Vagina (tissue), 2 donors: ENCODE measurements at regions not wholly inside any gene's neighbourhood (a gene's known extent, or its start where the extent isn't known, plus 50 kb on each side); places are given as distances from the start of the nearest gene placed in this dataset.

Experiments used
- DNase-seq, 2 donors: peaks; one replicate each; pipeline ENCODE4 v3.0.0-alpha.2; 2017; ENCODE audit errors: extremely low spot score in 2 of 2
- H3K27ac ChIP-seq: fragments of 200-600 bp; sonication (generic); one replicate; pipeline ENCODE4 v1.5.1; 2019
- H3K27me3 ChIP-seq: fragments of 200-600 bp; sonication (generic); one replicate; pipeline ENCODE4 v1.5.1; 2019
- H3K36me3 ChIP-seq, 2 donors: fragments of 200-600 bp; sonication (generic); one replicate each; pipeline ENCODE4 v1.5.1; 2017 to 2019
- H3K4me1 ChIP-seq: fragments of 200-600 bp; sonication (generic); one replicate; pipeline ENCODE4 v1.5.1; 2019
- H3K4me3 ChIP-seq, 2 donors: fragments of 200-600 bp; sonication (generic); 1 replicate in 1 of 2; 2 replicates in 1 of 2; pipeline ENCODE4 v1.5.1; 2016 to 2019
- H3K9me3 ChIP-seq: fragments of 200-600 bp; sonication (generic); one replicate; pipeline ENCODE4 v1.5.1; 2019
- POLR2A ChIP-seq, 2 donors: fragments of 450-650 bp; IDR thresholded peaks; one replicate each; pipeline ENCODE4 v1.6.1; 2017; ENCODE audit warnings: antibody characterized with exemption in 2 of 2, mild to moderate bottlenecking in 2 of 2, moderate library complexity in 2 of 2
- POLR2AphosphoS5 ChIP-seq, 2 donors: sonication (generic); formaldehyde crosslinking; IDR thresholded peaks; one replicate each; pipeline ENCODE4 v1.9.0; 2017; ENCODE audit warnings: antibody characterized with exemption in 2 of 2, mild to moderate bottlenecking in 2 of 2, low read depth in 1 of 2; ENCODE audit not compliant: insufficient read depth in 1 of 2
- intact Hi-C: fragments of 100-400 bp; cut with DNase I; formaldehyde crosslinking; loops from one replicate; pipeline ENCODE4 v1.15.1; 2023
- TF ChIP-seq, protein P1 (sequence below), 3 experiments: fragments of 450-650 bp in 2 of 3; fragments of 200-600 bp in 1 of 3; sonication (generic) in 1 of 3; IDR thresholded peaks; one replicate each; pipeline ENCODE4 v1.5.1; 2017 to 2019; ENCODE audit warnings: antibody characterized with exemption in 3 of 3, mild to moderate bottlenecking in 2 of 3, moderate library complexity in 2 of 3

GRCh38 chr11:30150425-30150824 lies 80.4 kb upstream of the FSHB start:
- intact Hi-C loops, result no loop called here
- Histone ChIP-seq H3K27ac (no peak overlapping the region), H3K27me3 (no peaks in the 10 kb centered on the region), H3K4me1 (no peaks in the 10 kb centered on the region), H3K36me3 (no peaks in the 10 kb centered on the region), H3K4me3 (no peak overlapping the region), H3K9me3 (no peaks in the 10 kb centered on the region)
- no peak for DNase-seq
- TF ChIP-seq POLR2A (IDR thresholded peaks at IDR 0.05), result no peak
- TF ChIP-seq POLR2AphosphoS5 (IDR thresholded peaks at IDR 0.05; ENCODE audit: insufficient read depth in 1 of 2, low read depth in 1 of 2), result no peak
- TF ChIP-seq, protein P1, sequence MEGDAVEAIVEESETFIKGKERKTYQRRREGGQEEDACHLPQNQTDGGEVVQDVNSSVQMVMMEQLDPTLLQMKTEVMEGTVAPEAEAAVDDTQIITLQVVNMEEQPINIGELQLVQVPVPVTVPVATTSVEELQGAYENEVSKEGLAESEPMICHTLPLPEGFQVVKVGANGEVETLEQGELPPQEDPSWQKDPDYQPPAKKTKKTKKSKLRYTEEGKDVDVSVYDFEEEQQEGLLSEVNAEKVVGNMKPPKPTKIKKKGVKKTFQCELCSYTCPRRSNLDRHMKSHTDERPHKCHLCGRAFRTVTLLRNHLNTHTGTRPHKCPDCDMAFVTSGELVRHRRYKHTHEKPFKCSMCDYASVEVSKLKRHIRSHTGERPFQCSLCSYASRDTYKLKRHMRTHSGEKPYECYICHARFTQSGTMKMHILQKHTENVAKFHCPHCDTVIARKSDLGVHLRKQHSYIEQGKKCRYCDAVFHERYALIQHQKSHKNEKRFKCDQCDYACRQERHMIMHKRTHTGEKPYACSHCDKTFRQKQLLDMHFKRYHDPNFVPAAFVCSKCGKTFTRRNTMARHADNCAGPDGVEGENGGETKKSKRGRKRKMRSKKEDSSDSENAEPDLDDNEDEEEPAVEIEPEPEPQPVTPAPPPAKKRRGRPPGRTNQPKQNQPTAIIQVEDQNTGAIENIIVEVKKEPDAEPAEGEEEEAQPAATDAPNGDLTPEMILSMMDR (IDR thresholded peaks at IDR 0.05), result no peak

DNA sequence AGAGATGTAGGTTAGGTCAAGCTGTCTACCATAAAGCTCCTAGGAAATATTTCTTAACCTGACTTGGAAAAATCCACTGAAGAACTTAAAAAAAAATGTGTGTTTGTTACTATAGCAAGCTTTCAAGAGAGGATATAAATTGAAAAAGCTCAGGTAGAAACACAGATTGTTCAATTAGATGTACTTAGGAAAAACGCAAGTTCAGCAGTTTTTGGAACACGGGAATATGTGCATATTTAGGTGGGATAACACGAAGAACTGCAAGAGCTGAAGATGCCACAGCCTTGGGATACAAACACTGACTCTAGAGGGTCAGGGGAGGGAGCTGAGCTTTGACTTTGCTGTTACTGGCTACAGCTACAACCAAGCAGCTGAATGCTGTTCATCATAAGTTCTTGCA lies 77.8 kb upstream of the FSHB start:
- no peaks in the 10 kb centered on the region for H3K27me3 ChIP-seq
- H3K4me3 ChIP-seq, result no peak overlapping the region
- intact Hi-C loops, result no loop called here
- no peak for DNase-seq
- TF ChIP-seq POLR2A (IDR thresholded peaks at IDR 0.05) (no peak), POLR2AphosphoS5 (IDR thresholded peaks at IDR 0.05; ENCODE audit: insufficient read depth in 1 of 2, low read depth in 1 of 2) (no peak)
- TF ChIP-seq, protein P1 (IDR thresholded peaks at IDR 0.05), result no peak
- no peaks in the 10 kb centered on the region for H3K4me1 ChIP-seq
- no peaks in the 10 kb centered on the region for H3K9me3 ChIP-seq
- no peaks in the 10 kb centered on the region for H3K36me3 ChIP-seq
- no peak overlapping the region for H3K27ac ChIP-seq

GRCh38 chr11:30155428-30155827 lies 75.4 kb upstream of the FSHB start:
- no peak overlapping the region for H3K27ac ChIP-seq

GRCh38 chr11:30159546-30159945 lies 71.3 kb upstream of the FSHB start:
- DNase-seq, result no peak
- Histone ChIP-seq H3K36me3 (no peaks in the 10 kb centered on the region), H3K4me3 (no peak overlapping the region), H3K27me3 (no peaks in the 10 kb centered on the region), H3K4me1 (no peaks in the 10 kb centered on the region), H3K27ac (no peak overlapping the region), H3K9me3 (no peaks in the 10 kb centered on the region)
- intact Hi-C loops, result no loop called here
- TF ChIP-seq POLR2AphosphoS5 (IDR thresholded peaks at IDR 0.05; ENCODE audit: insufficient read depth in 1 of 2, low read depth in 1 of 2), result no peak
- TF ChIP-seq, protein P1 (IDR thresholded peaks at IDR 0.05), result no peak
- TF ChIP-seq POLR2A (IDR thresholded peaks at IDR 0.05), result no peak

More at GRCh38 chr11:30155428-30155827, 75.4 kb upstream of the FSHB start:
- no peaks in the 10 kb centered on the region for H3K9me3 ChIP-seq
- H3K36me3 ChIP-seq, result no peaks in the 10 kb centered on the region
- TF ChIP-seq, protein P1 (IDR thresholded peaks at IDR 0.05), result no peak
- no peak for TF ChIP-seq POLR2A (IDR thresholded peaks at IDR 0.05)
- TF ChIP-seq POLR2AphosphoS5 (IDR thresholded peaks at IDR 0.05; ENCODE audit: insufficient read depth in 1 of 2, low read depth in 1 of 2), result no peak
- no peak overlapping the region for H3K4me3 ChIP-seq
- H3K27me3 ChIP-seq, result no peaks in the 10 kb centered on the region
- intact Hi-C loops, result no loop called here
- no peaks in the 10 kb centered on the region for H3K4me1 ChIP-seq
- DNase-seq, result no peak

- H3K36me3 ChIP-seq, result no peaks in the 10 kb centered on the region
- H3K4me3 ChIP-seq, result no peak overlapping the region
- no peaks in the 10 kb centered on the region for H3K27me3 ChIP-seq
- no peak overlapping the region for H3K27ac ChIP-seq
- H3K9me3 ChIP-seq, result no peaks in the 10 kb centered on the region
- TF ChIP-seq, protein P1 (IDR thresholded peaks at IDR 0.05), result no peak
- TF ChIP-seq POLR2AphosphoS5 (IDR thresholded peaks at IDR 0.05; ENCODE audit: insufficient read depth in 1 of 2, low read depth in 1 of 2) (no peak), POLR2A (IDR thresholded peaks at IDR 0.05) (no peak)
- no peak for DNase-seq
- intact Hi-C loops, result no loop called here
- no peaks in the 10 kb centered on the region for H3K4me1 ChIP-seq
These were observed 65.2 kb upstream of the FSHB start for GRCh38 chr11:30165652-30166051.
